ENCODE measurements at regions not wholly inside any gene's neighbourhood (a gene's known extent, or its start where the extent isn't known, plus 50 kb on each side); places are given as distances from the start of the nearest gene placed in this dataset.

DNA sequence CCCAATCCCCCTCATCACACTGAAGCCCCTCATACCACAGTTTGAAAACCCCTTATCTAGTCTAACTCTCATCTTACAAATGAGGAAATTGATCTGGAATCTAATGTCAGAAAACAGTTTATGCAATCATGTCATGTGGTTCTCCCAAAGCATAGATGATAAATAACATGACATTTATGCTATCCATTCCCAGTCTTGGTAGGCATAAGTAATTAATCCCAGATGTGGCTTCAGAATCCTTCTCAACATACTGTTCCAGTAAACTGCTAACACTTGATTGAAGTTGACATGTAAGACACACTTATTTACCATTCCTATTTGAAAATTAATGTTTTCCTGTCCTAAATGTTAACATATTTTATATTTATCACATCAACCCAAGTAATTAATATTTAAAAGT, 168.7 kb downstream of the GALC start:
- TF ChIP-seq, protein P1, sequence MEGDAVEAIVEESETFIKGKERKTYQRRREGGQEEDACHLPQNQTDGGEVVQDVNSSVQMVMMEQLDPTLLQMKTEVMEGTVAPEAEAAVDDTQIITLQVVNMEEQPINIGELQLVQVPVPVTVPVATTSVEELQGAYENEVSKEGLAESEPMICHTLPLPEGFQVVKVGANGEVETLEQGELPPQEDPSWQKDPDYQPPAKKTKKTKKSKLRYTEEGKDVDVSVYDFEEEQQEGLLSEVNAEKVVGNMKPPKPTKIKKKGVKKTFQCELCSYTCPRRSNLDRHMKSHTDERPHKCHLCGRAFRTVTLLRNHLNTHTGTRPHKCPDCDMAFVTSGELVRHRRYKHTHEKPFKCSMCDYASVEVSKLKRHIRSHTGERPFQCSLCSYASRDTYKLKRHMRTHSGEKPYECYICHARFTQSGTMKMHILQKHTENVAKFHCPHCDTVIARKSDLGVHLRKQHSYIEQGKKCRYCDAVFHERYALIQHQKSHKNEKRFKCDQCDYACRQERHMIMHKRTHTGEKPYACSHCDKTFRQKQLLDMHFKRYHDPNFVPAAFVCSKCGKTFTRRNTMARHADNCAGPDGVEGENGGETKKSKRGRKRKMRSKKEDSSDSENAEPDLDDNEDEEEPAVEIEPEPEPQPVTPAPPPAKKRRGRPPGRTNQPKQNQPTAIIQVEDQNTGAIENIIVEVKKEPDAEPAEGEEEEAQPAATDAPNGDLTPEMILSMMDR (conservative IDR thresholded peaks at IDR 0.05; ENCODE audit: low read depth, low read length): no peak
- no peak for TF ChIP-seq EZH2 (IDR thresholded peaks at IDR 0.05; ENCODE audit: borderline replicate concordance, low read depth, low read length, poor library complexity, severe bottlenecking)
